IMR-90 (cell line): ENCODE measurements at regions not wholly inside any gene's neighbourhood (a gene's known extent, or its start where the extent isn't known, plus 50 kb on each side); places are given as distances from the start of the nearest gene placed in this dataset.

Source experiments
- BHLHE40 ChIP-seq: fragments of 150-350 bp; IDR thresholded peaks from 2 replicates; pipeline ENCODE4 v1.6.1; 2016; ENCODE audit warnings: mild to moderate bottlenecking, low read depth, low read length
- CEBPB ChIP-seq: IDR thresholded peaks from 2 replicates; pipeline ENCODE4 v1.6.1; 2012; ENCODE audit warnings: low read depth, low read length, improper control_type of control experiment
- CHD1 ChIP-seq: IDR thresholded peaks from 2 replicates; pipeline ENCODE4 v1.6.1; 2012; ENCODE audit warnings: low read depth, low read length, improper control_type of control experiment
- CTCF ChIP-seq: conservative IDR thresholded peaks from 2 replicates; pipeline ENCODE4 v1.5.1; 2012; ENCODE audit warnings: mild to moderate bottlenecking, low read depth, low read length, improper control_type of control experiment
- ELK1 ChIP-seq: fragments of 150-350 bp; IDR thresholded peaks from 2 replicates; pipeline ENCODE4 v1.6.1; 2016; ENCODE audit warnings: low read depth, mild to moderate bottlenecking, low read length, moderate library complexity, borderline replicate concordance
- MAZ ChIP-seq: IDR thresholded peaks from 2 replicates; pipeline ENCODE4 v1.6.1; 2012; ENCODE audit warnings: low read depth, mild to moderate bottlenecking, low read length, improper control_type of control experiment, moderate library complexity, borderline replicate concordance
- MXI1 ChIP-seq: IDR thresholded peaks from 2 replicates; pipeline ENCODE4 v1.6.1; 2012; ENCODE audit warnings: low read depth, mild to moderate bottlenecking, low read length, moderate library complexity, borderline replicate concordance
- POLR2A ChIP-seq: IDR thresholded peaks from 2 replicates; pipeline ENCODE4 v1.6.1; 2012; ENCODE audit warnings: mild to moderate bottlenecking, low read depth, low read length
- RAD21 ChIP-seq: IDR thresholded peaks from 2 replicates; pipeline ENCODE4 v1.6.1; 2012; ENCODE audit warnings: low read length, improper control_type of control experiment
- RCOR1 ChIP-seq: IDR thresholded peaks from 2 replicates; pipeline ENCODE4 v1.6.1; 2012; ENCODE audit warnings: mild to moderate bottlenecking, low read length, improper control_type of control experiment; ENCODE audit not compliant: insufficient replicate concordance
- RFX5 ChIP-seq: IDR thresholded peaks from 2 replicates; pipeline ENCODE4 v1.8.0; 2012; ENCODE audit warnings: low read depth, mild to moderate bottlenecking, low read length, moderate library complexity
- SMC3 ChIP-seq: fragments of 150-350 bp; IDR thresholded peaks from 2 replicates; pipeline ENCODE4 v1.6.1; 2016; ENCODE audit warnings: low read depth, mild to moderate bottlenecking, antibody characterized with exemption, low read length, moderate library complexity
- USF2 ChIP-seq: fragments of 150-350 bp; IDR thresholded peaks from 2 replicates; pipeline ENCODE4 v1.6.1; 2017; ENCODE audit warnings: mild to moderate bottlenecking, antibody characterized with exemption, low read length, low read depth

- TF ChIP-seq CTCF (no peak), POLR2A (no peak), MAZ (no peak), BHLHE40 (no peak), CEBPB (no peak), RCOR1 (no peak), USF2 (no peak), MXI1 (no peak), RFX5 (no peak), ELK1 (no peak), SMC3 (no peak), RAD21 (no peak), CHD1 (no peak)
Observed at GRCh38 chr18:37702841-37703240, 137.2 kb upstream of the CELF4 start.
